MM.1S (cell line): ENCODE measurements at regions not wholly inside any gene's neighbourhood (a gene's known extent, or its start where the extent isn't known, plus 50 kb on each side); places are given as distances from the start of the nearest gene placed in this dataset.

Experiments used
- DNase-seq: peaks from one replicate; pipeline ENCODE4 v3.0.0-alpha.2; 2015
- H2AFZ ChIP-seq: fragments of 300-600 bp; sonication (generic); 2 replicates; pipeline ENCODE4 v1.6.0; 2016; ENCODE audit warnings: antibody characterized with exemption, low read length
- H3F3A ChIP-seq: fragments of 300-600 bp; sonication (generic); 2 replicates; pipeline ENCODE4 v1.6.1; 2016; ENCODE audit warnings: mild to moderate bottlenecking, antibody characterized with exemption, low read length, moderate library complexity, mixed read lengths; ENCODE audit not compliant: insufficient read depth
- H3K27ac ChIP-seq: fragments of 300-600 bp; sonication (generic); 2 replicates; pipeline ENCODE4 v1.5.1; 2016; ENCODE audit warnings: mild to moderate bottlenecking, low read length
- H3K27me3 ChIP-seq: fragments of 300-600 bp; sonication (generic); replicated peaks from 2 replicates; pipeline ENCODE4 v1.6.0; 2016; ENCODE audit warnings: low read length; ENCODE audit not compliant: insufficient read depth
- H3K36me3 ChIP-seq: fragments of 300-600 bp; sonication (generic); replicated peaks from 2 replicates; pipeline ENCODE4 v1.6.1; 2016; ENCODE audit warnings: mild to moderate bottlenecking, low read length, mixed read lengths; ENCODE audit not compliant: insufficient read depth
- H3K4me1 ChIP-seq: fragments of 300-600 bp; sonication (generic); 2 replicates; pipeline ENCODE4 v1.6.1; 2016; ENCODE audit warnings: low read length, mixed read lengths
- H3K4me2 ChIP-seq: fragments of 300-600 bp; sonication (generic); 2 replicates; pipeline ENCODE4 v1.6.0; 2016; ENCODE audit warnings: low read depth, low read length
- H3K4me3 ChIP-seq: fragments of 300-600 bp; sonication (generic); 2 replicates; pipeline ENCODE4 v1.5.1; 2016; ENCODE audit warnings: low read length, mixed read lengths
- H3K79me2 ChIP-seq: fragments of 300-600 bp; sonication (generic); 2 replicates; pipeline ENCODE4 v1.6.1; 2016; ENCODE audit warnings: mixed run types, low read length, mixed read lengths
- H3K9ac ChIP-seq: fragments of 300-600 bp; sonication (generic); 2 replicates; pipeline ENCODE4 v1.6.1; 2016; ENCODE audit warnings: low read length, mixed read lengths
- H3K9me2 ChIP-seq: fragments of 300-600 bp; sonication (generic); replicated peaks from 2 replicates; pipeline ENCODE4 v1.6.1; 2016; ENCODE audit warnings: mild to moderate bottlenecking, low read length, mixed read lengths; ENCODE audit not compliant: insufficient read depth
- H3K9me3 ChIP-seq: fragments of 300-600 bp; sonication (generic); replicated peaks from 2 replicates; pipeline ENCODE4 v1.6.1; 2016; ENCODE audit warnings: mild to moderate bottlenecking, low read length, mixed read lengths; ENCODE audit not compliant: insufficient read depth
- H4K20me1 ChIP-seq: fragments of 300-600 bp; sonication (generic); 2 replicates; pipeline ENCODE4 v1.6.1; 2016; ENCODE audit warnings: mild to moderate bottlenecking, low read length, moderate library complexity, mixed read lengths; ENCODE audit not compliant: insufficient read depth
- EZH2 ChIP-seq: fragments of 300-600 bp; sonication (generic); optimal IDR thresholded peaks from 2 replicates; pipeline ENCODE3; 2017; ENCODE audit warnings: low read depth, mild to moderate bottlenecking, antibody characterized with exemption, low read length, mixed read lengths
- EZH2phosphoT487 ChIP-seq: fragments of 300-600 bp; sonication (generic); IDR thresholded peaks from 2 replicates; pipeline ENCODE4 v1.6.1; 2018; ENCODE audit warnings: antibody characterized with exemption, low read length
- TF ChIP-seq, protein P1 (sequence below): fragments of 300-600 bp; sonication (generic); IDR thresholded peaks from 2 replicates; pipeline ENCODE4 v1.5.1; 2016; ENCODE audit warnings: antibody characterized with exemption, low read length, mixed read lengths

- TF ChIP-seq EZH2phosphoT487 (no peak), EZH2 (no peak)
- TF ChIP-seq, protein P1, sequence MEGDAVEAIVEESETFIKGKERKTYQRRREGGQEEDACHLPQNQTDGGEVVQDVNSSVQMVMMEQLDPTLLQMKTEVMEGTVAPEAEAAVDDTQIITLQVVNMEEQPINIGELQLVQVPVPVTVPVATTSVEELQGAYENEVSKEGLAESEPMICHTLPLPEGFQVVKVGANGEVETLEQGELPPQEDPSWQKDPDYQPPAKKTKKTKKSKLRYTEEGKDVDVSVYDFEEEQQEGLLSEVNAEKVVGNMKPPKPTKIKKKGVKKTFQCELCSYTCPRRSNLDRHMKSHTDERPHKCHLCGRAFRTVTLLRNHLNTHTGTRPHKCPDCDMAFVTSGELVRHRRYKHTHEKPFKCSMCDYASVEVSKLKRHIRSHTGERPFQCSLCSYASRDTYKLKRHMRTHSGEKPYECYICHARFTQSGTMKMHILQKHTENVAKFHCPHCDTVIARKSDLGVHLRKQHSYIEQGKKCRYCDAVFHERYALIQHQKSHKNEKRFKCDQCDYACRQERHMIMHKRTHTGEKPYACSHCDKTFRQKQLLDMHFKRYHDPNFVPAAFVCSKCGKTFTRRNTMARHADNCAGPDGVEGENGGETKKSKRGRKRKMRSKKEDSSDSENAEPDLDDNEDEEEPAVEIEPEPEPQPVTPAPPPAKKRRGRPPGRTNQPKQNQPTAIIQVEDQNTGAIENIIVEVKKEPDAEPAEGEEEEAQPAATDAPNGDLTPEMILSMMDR, result no peak
- no peak overlapping the region for H2AFZ ChIP-seq
- H3K27ac ChIP-seq, result no peak overlapping the region
Observed at GRCh38 chr7:36090976-36091873, 61.8 kb upstream of the EEPD1 start.

GRCh38 chr7:36091874-36092176, 61.2 kb upstream of the EEPD1 start:
- no peak for TF ChIP-seq EZH2phosphoT487
- Histone ChIP-seq H3K4me2 (no peak overlapping the region), H3K4me3 (no peak overlapping the region), H3K36me3 (no peaks in the 10 kb centered on the region), H2AFZ (no peak overlapping the region), H3K27ac (no peak overlapping the region), H3K4me1 (no peaks in the 10 kb centered on the region), H3K79me2 (no peaks in the 10 kb centered on the region), H3F3A (no peaks in the 10 kb centered on the region), H3K27me3 (no peaks in the 10 kb centered on the region), H3K9me3 (no peaks in the 10 kb centered on the region), H4K20me1 (no peaks in the 10 kb centered on the region), H3K9me2 (no peaks in the 10 kb centered on the region), H3K9ac (no peak overlapping the region)
- DNase-seq, result no peak

More at GRCh38 chr7:36090976-36091873, 61.8 kb upstream of the EEPD1 start:
- H3K4me1 ChIP-seq, result no peaks in the 10 kb centered on the region
- H3K9me2 ChIP-seq, result no peaks in the 10 kb centered on the region
- H3K27me3 ChIP-seq, result no peaks in the 10 kb centered on the region
- no peak overlapping the region for H3K9ac ChIP-seq
- DNase-seq, result no peak
- H3K79me2 ChIP-seq, result no peaks in the 10 kb centered on the region
- H3K4me2 ChIP-seq, result no peak overlapping the region
- no peaks in the 10 kb centered on the region for H3K9me3 ChIP-seq
- no peaks in the 10 kb centered on the region for H3F3A ChIP-seq
- no peaks in the 10 kb centered on the region for H3K36me3 ChIP-seq
- no peak overlapping the region for H3K4me3 ChIP-seq
- no peaks in the 10 kb centered on the region for H4K20me1 ChIP-seq

DNA sequence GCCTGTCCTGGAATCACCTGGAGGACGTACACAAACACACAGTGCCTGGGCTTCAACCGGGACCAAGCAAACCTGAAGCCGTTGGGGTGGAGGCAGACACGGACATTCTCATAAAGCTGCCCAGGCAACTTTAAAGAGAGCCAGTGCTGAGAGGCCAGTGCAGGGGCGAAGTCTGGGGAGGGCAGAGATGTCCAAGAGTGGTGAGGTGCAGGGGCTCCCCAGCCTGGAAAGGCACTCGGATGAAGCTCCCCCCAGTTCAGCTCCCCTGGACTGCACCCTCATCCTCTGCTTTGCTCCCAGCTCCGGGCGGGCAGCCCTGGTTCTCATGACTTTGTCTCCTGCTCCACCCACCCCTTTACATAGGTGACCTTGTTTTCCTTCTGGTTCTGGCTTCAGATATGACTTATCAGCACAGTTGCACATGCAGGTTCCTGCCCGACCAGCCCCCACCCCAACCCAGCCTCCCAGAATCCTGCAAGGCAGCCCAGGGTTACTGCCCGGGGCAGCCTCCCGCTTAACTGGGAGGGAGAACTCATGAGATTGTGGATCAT, 60.8 kb upstream of the EEPD1 start:
- no peak overlapping the region for H3K4me3 ChIP-seq
- no peak overlapping the region for H3K27ac ChIP-seq
- no peaks in the 10 kb centered on the region for H4K20me1 ChIP-seq
- no peaks in the 10 kb centered on the region for H3F3A ChIP-seq
- H3K27me3 ChIP-seq, result no peaks in the 10 kb centered on the region
- H3K9ac ChIP-seq, result no peak overlapping the region
- H3K79me2 ChIP-seq, result no peaks in the 10 kb centered on the region
- H3K9me3 ChIP-seq, result no peaks in the 10 kb centered on the region
- no peak overlapping the region for H2AFZ ChIP-seq
- no peak for DNase-seq
- TF ChIP-seq EZH2phosphoT487 (no peak), EZH2 (no peak)
- TF ChIP-seq, protein P1, result no peak
- no peaks in the 10 kb centered on the region for H3K9me2 ChIP-seq
- no peak overlapping the region for H3K4me2 ChIP-seq
- no peaks in the 10 kb centered on the region for H3K4me1 ChIP-seq
- H3K36me3 ChIP-seq, result no peaks in the 10 kb centered on the region
